H1 (cell line): ENCODE measurements at regions not wholly inside any gene's neighbourhood (a gene's known extent, or its start where the extent isn't known, plus 50 kb on each side); places are given as distances from the start of the nearest gene placed in this dataset.

Experiments
- CTCF ChIA-PET: fragments of 300-600 bp; sonication (Branson Sonifier 250); formaldehyde crosslinking; loops from one replicate; lab custom pipeline; 2021; ENCODE audit not compliant: partially characterized antibody; lab: Charles Lee
- POLR2A ChIA-PET: fragments of 300-600 bp; sonication (Branson Sonifier 250); formaldehyde crosslinking; loops from one replicate; lab custom pipeline; 2021; ENCODE audit warnings: inconsistent platforms; ENCODE audit not compliant: partially characterized antibody; lab: Charles Lee
- DNase-seq, 2 experiments: peaks; one replicate each; pipeline versions ENCODE4 v3.0.0 to v3.0.0-alpha.2; 2010 to 2022; ENCODE audit warnings: low spot score in 2 of 2, low read depth in 1 of 2, mixed read lengths in 1 of 2
- FAIRE-seq: peaks from 2 replicates; lab custom pipeline; 2011; peaks lifted over from hg19 to GRCh38; lab: Jason Lieb, UNC
- H2AFZ ChIP-seq: 2 replicates; pipeline ENCODE4 v1.8.1; 2012; ENCODE audit warnings: low read length, inconsistent platforms
- H2AK5ac ChIP-seq: 2 replicates; pipeline ENCODE4 v1.6.1; 2013; ENCODE audit warnings: low read depth, low read length
- H2BK120ac ChIP-seq: replicated peaks from 2 replicates; pipeline ENCODE3; 2013; ENCODE audit warnings: low read depth, low read length, inconsistent platforms
- H2BK12ac ChIP-seq: 2 replicates; pipeline ENCODE4 v1.6.1; 2013; ENCODE audit warnings: low read depth, low read length
- H2BK15ac ChIP-seq: 2 replicates; pipeline ENCODE4 v1.6.1; 2013; ENCODE audit warnings: low read length
- H2BK20ac ChIP-seq: 2 replicates; pipeline ENCODE4 v1.6.1; 2013; ENCODE audit warnings: low read length
- H2BK5ac ChIP-seq: 2 replicates; pipeline ENCODE4 v1.6.1; 2013; ENCODE audit warnings: low read depth, low read length
- H3K14ac ChIP-seq: 2 replicates; pipeline ENCODE4 v1.6.1; 2013; ENCODE audit warnings: inconsistent platforms; ENCODE audit not compliant: insufficient read length
- H3K18ac ChIP-seq: 2 replicates; pipeline ENCODE4 v1.6.1; 2013; ENCODE audit warnings: low read length; ENCODE audit errors: extremely low read depth
- H3K23ac ChIP-seq: 2 replicates; pipeline ENCODE4 v1.6.1; 2013; ENCODE audit warnings: inconsistent platforms; ENCODE audit not compliant: insufficient read length
- H3K23me2 ChIP-seq: 2 replicates; pipeline ENCODE4 v1.6.1; 2013; ENCODE audit warnings: low read depth, low read length
- H3K27ac ChIP-seq: 2 replicates; pipeline ENCODE4 v1.6.1; 2011; ENCODE audit warnings: low read depth, low read length, inconsistent platforms
- H3K27me3 ChIP-seq, 4 experiments: replicated peaks in 1 of 4; 1 replicate in 1 of 4; 2 replicates in 3 of 4; pipeline versions ENCODE4 v1.6.1 to v1.8.1; 2011 to 2013; ENCODE audit warnings: low read length in 3 of 4, mild to moderate bottlenecking in 3 of 4, inconsistent platforms in 2 of 4, mixed read lengths in 2 of 4, moderate library complexity in 1 of 4; ENCODE audit not compliant: control insufficient read depth in 3 of 4, insufficient read depth in 3 of 4; ENCODE audit errors: extremely low read depth in 1 of 4
- H3K36me3 ChIP-seq, 4 experiments: 2 replicates each; pipeline versions ENCODE4 v1.6.1 to v1.8.1; 2011 to 2013; ENCODE audit warnings: mild to moderate bottlenecking in 4 of 4, low read length in 3 of 4, moderate library complexity in 2 of 4, control low read depth in 1 of 4, inconsistent platforms in 1 of 4; ENCODE audit not compliant: insufficient read depth in 4 of 4, control insufficient read depth in 2 of 4
- H3K4ac ChIP-seq: replicated peaks from 2 replicates; pipeline ENCODE3; 2013; ENCODE audit warnings: low read length, low read depth, mixed read lengths, inconsistent platforms; ENCODE audit not compliant: insufficient read length
- H3K4me1 ChIP-seq, 4 experiments: replicated peaks in 1 of 4; 1 replicate in 1 of 4; 2 replicates in 3 of 4; pipeline versions ENCODE4 v1.6.1 to v1.8.1; 2011 to 2013; ENCODE audit warnings: low read length in 3 of 4, inconsistent platforms in 2 of 4, mixed read lengths in 1 of 4; ENCODE audit not compliant: insufficient read depth in 4 of 4, control insufficient read depth in 3 of 4
- H3K4me2 ChIP-seq, 2 experiments: 2 replicates each; pipeline versions ENCODE4 v1.6.1 to v1.8.1; 2011 to 2013; ENCODE audit warnings: low read depth in 2 of 2, low read length in 2 of 2, control low read depth in 1 of 2, inconsistent platforms in 1 of 2, mild to moderate bottlenecking in 1 of 2; ENCODE audit not compliant: insufficient read depth in 1 of 2
- H3K4me3 ChIP-seq, 4 experiments: fragments of 200-600, 300-600 bp in 1 of 4; sonication (generic), shearing (Covaris generic), sonication (Bioruptor Twin) in 1 of 4; 2 replicates each; pipeline versions ENCODE4 v1.5.1 to v1.8.1; 2011 to 2016; ENCODE audit warnings: low read length in 4 of 4, low read depth in 3 of 4, control low read depth in 2 of 4, inconsistent platforms in 2 of 4, mild to moderate bottlenecking in 2 of 4, mixed read lengths in 1 of 4, moderate library complexity in 1 of 4; ENCODE audit not compliant: insufficient read depth in 2 of 4; ENCODE audit errors: extremely low read depth in 1 of 4
- H3K56ac ChIP-seq: replicated peaks from 2 replicates; pipeline ENCODE3; 2013; ENCODE audit warnings: low read depth, mild to moderate bottlenecking, mixed read lengths, low read length, inconsistent platforms; ENCODE audit not compliant: insufficient read length
- H3K79me1 ChIP-seq: 2 replicates; pipeline ENCODE4 v1.6.1; 2013; ENCODE audit warnings: low read depth, low read length, control low read depth
- H3K79me2 ChIP-seq, 2 experiments: 2 replicates each; pipeline versions ENCODE4 v1.6.1 to v1.8.1; 2012 to 2013; ENCODE audit warnings: low read length in 2 of 2, mild to moderate bottlenecking in 2 of 2, inconsistent platforms in 1 of 2; ENCODE audit not compliant: insufficient read depth in 2 of 2, control insufficient read depth in 1 of 2
- H3K9ac ChIP-seq, 4 experiments: replicated peaks in 1 of 4; 1 replicate in 1 of 4; 2 replicates in 3 of 4; pipeline versions ENCODE4 v1.6.1 to v1.8.1; 2011 to 2013; ENCODE audit warnings: low read depth in 3 of 4, low read length in 3 of 4, control low read depth in 2 of 4, mild to moderate bottlenecking in 2 of 4, moderate library complexity in 2 of 4, inconsistent platforms in 1 of 4; ENCODE audit errors: extremely low read depth in 1 of 4
- H3K9me3 ChIP-seq, 2 experiments: 2 replicates each; pipeline versions ENCODE4 v1.6.1 to v1.8.1; 2012 to 2013; ENCODE audit warnings: mild to moderate bottlenecking in 2 of 2, moderate library complexity in 2 of 2, control low read depth in 1 of 2, inconsistent platforms in 1 of 2, low read depth in 1 of 2, low read length in 1 of 2, mixed read lengths in 1 of 2; ENCODE audit not compliant: insufficient read depth in 2 of 2
- H4K20me1 ChIP-seq, 2 experiments: replicated peaks in 1 of 2; 2 replicates each; pipeline versions ENCODE3 to v1.8.1; 2011 to 2013; ENCODE audit warnings: inconsistent platforms in 2 of 2, low read length in 2 of 2, mild to moderate bottlenecking in 1 of 2; ENCODE audit not compliant: insufficient read depth in 2 of 2, control insufficient read depth in 1 of 2
- H4K5ac ChIP-seq: 2 replicates; pipeline ENCODE4 v1.6.1; 2013; ENCODE audit warnings: low read length, low read depth, mixed read lengths, inconsistent platforms; ENCODE audit not compliant: insufficient read length
- H4K8ac ChIP-seq: 2 replicates; pipeline ENCODE4 v1.8.0; 2013; ENCODE audit warnings: mild to moderate bottlenecking, moderate library complexity, low read length, inconsistent platforms; ENCODE audit not compliant: insufficient read depth; ENCODE audit errors: extremely low read depth
- H4K91ac ChIP-seq: replicated peaks from 2 replicates; pipeline ENCODE3; 2013; ENCODE audit warnings: low read length, mixed read lengths, inconsistent platforms; ENCODE audit not compliant: insufficient read length
- BCL11A ChIP-seq, 2 experiments: IDR thresholded peaks; one replicate each; pipeline ENCODE4 v1.6.1; 2011; ENCODE audit warnings: low read depth in 2 of 2, low read length in 2 of 2, mild to moderate bottlenecking in 2 of 2
- CBX5 ChIP-seq: fragments of 300-800, 300-1000 bp; sonication (generic); IDR thresholded peaks from 2 replicates; pipeline ENCODE4 v1.7.1; 2016; ENCODE audit warnings: antibody characterized with exemption, low read length, low read depth
- CHD2 ChIP-seq: IDR thresholded peaks from 2 replicates; pipeline ENCODE4 v1.6.1; 2012; ENCODE audit warnings: low read length, improper control_type of control experiment
- CTBP2 ChIP-seq: IDR thresholded peaks from 2 replicates; pipeline ENCODE4 v1.7.0; 2011; ENCODE audit warnings: borderline replicate concordance, mild to moderate bottlenecking, moderate library complexity, mixed read lengths, low read length; ENCODE audit not compliant: insufficient read depth, insufficient read length
- GTF2F1 ChIP-seq: IDR thresholded peaks from 2 replicates; pipeline ENCODE4 v1.6.1; 2012; ENCODE audit warnings: low read depth, low read length, improper control_type of control experiment, borderline replicate concordance
- HDAC6 ChIP-seq: IDR thresholded peaks from one replicate; pipeline ENCODE4 v1.7.1; 2012; ENCODE audit warnings: low read depth, mild to moderate bottlenecking, inconsistent platforms, low read length, moderate library complexity
- JUND ChIP-seq: IDR thresholded peaks from 2 replicates; pipeline ENCODE4 v1.6.1; 2011; ENCODE audit warnings: mild to moderate bottlenecking, improper control_type of control experiment, low read length
- POLR2A ChIP-seq, 2 experiments: IDR thresholded peaks; 1 replicate in 1 of 2; 2 replicates in 1 of 2; pipeline ENCODE4 v1.6.1; 2011; ENCODE audit warnings: low read depth in 2 of 2, low read length in 2 of 2, mild to moderate bottlenecking in 2 of 2; ENCODE audit errors: control extremely low read depth in 1 of 2
- TCF12 ChIP-seq: IDR thresholded peaks from 2 replicates; pipeline ENCODE4 v1.6.1; 2011; ENCODE audit warnings: low read depth, mild to moderate bottlenecking, low read length
- USF2 ChIP-seq: IDR thresholded peaks from 2 replicates; pipeline ENCODE4 v1.6.1; 2011; ENCODE audit warnings: low read length, improper control_type of control experiment
- WGBS, 2 experiments: shearing (Covaris generic) in 1 of 2; methylation state at CpG; one replicate each; pipeline versions ENCODE4 v1.1.6 to v1.1.7; 2013 to 2015; ENCODE audit warnings: low lambda C conversion rate in 2 of 2, mixed read lengths in 2 of 2, inconsistent platforms in 1 of 2, low coverage in 1 of 2, missing lambda C conversion rate in 1 of 2; ENCODE audit not compliant: insufficient replicate concordance in 2 of 2, insufficient coverage in 1 of 2, insufficient read length in 1 of 2; ENCODE audit errors: extremely low coverage in 1 of 2, missing lambda C conversion rate in 1 of 2; 5-methylcytosine and 5-hydroxymethylcytosine counted together
- TF ChIP-seq, protein P1 (sequence below): IDR thresholded peaks from 2 replicates; pipeline ENCODE4 v1.6.1; 2012; ENCODE audit warnings: low read length, inconsistent platforms

GRCh38 chr21:15291621-15292266 lies 226.9 kb upstream of the NRIP1 start:
- Histone ChIP-seq H2BK12ac (peak overlapping the region; percentile 18; the same call in 1 of the 2 replicates), H3K23ac (no peak overlapping the region), H2BK120ac (no peak overlapping the region), H3K18ac (no peak overlapping the region), H4K20me1 (no peaks in the 10 kb centered on the region), H3K27ac (no peak overlapping the region), H3K56ac (no peak overlapping the region), H3K9me3 (no peaks in the 10 kb centered on the region; a peak in 1 of 4 replicates), H3K79me1 (no peaks in the 10 kb centered on the region), H4K5ac (no peak overlapping the region), H4K91ac (no peak overlapping the region), H2BK20ac (no peak overlapping the region), H3K4me1 (peaks cover 0 to 4% (median 3%) of the 10 kb centered on the region in 4 experiments; a peak in 3 of 7 replicates), H3K4me2 (no peak overlapping the region), H3K14ac (no peak overlapping the region), H3K23me2 (no peaks in the 10 kb centered on the region), H3K79me2 (no peaks in the 10 kb centered on the region), H4K8ac (no peak overlapping the region), H3K36me3 (no peaks in the 10 kb centered on the region), H2BK15ac (no peak overlapping the region), H2AK5ac (no peak overlapping the region), H2BK5ac (no peak overlapping the region), H2AFZ (no peak overlapping the region), H3K27me3 (no peaks in the 10 kb centered on the region), H3K9ac (no peak overlapping the region), H3K4me3 (no peak overlapping the region), H3K4ac (no peak overlapping the region)
- ChIA-PET CTCF (interaction anchor here (1.5 kb wide), 1 partner anchor 261 kb away, joined by 4 read pairs; no protein-coding TSS in a partner anchor), POLR2A (no interaction called here)
- 100% methylated on average over 4 of the region's 4 CpGs; no CpG with 5 or more reads in 1 of the 2 experiments for WGBS, 2 experiments
- no peak for DNase-seq
- no peak for FAIRE-seq
- TF ChIP-seq, protein P1, sequence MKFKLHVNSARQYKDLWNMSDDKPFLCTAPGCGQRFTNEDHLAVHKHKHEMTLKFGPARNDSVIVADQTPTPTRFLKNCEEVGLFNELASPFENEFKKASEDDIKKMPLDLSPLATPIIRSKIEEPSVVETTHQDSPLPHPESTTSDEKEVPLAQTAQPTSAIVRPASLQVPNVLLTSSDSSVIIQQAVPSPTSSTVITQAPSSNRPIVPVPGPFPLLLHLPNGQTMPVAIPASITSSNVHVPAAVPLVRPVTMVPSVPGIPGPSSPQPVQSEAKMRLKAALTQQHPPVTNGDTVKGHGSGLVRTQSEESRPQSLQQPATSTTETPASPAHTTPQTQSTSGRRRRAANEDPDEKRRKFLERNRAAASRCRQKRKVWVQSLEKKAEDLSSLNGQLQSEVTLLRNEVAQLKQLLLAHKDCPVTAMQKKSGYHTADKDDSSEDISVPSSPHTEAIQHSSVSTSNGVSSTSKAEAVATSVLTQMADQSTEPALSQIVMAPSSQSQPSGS: no peak
- no peak for TF ChIP-seq BCL11A (IDR thresholded peaks at IDR 0.05; ENCODE audit: low read depth in 2 of 2, low read length in 2 of 2)
- TF ChIP-seq CBX5: no peak
- no peak for TF ChIP-seq HDAC6
- TF ChIP-seq JUND: no peak
- TF ChIP-seq USF2: no peak
- no peak for TF ChIP-seq CHD2
- TF ChIP-seq POLR2A (IDR thresholded peaks at IDR 0.05; ENCODE audit: control extremely low read depth in 1 of 2, low read depth in 2 of 2, low read length in 2 of 2): no peak
- no peak for TF ChIP-seq GTF2F1
- no peak for TF ChIP-seq TCF12
- no peak for TF ChIP-seq CTBP2
